ENCODE measurements at regions not wholly inside any gene's neighbourhood (a gene's known extent, or its start where the extent isn't known, plus 50 kb on each side); places are given as distances from the start of the nearest gene placed in this dataset.

DNA sequence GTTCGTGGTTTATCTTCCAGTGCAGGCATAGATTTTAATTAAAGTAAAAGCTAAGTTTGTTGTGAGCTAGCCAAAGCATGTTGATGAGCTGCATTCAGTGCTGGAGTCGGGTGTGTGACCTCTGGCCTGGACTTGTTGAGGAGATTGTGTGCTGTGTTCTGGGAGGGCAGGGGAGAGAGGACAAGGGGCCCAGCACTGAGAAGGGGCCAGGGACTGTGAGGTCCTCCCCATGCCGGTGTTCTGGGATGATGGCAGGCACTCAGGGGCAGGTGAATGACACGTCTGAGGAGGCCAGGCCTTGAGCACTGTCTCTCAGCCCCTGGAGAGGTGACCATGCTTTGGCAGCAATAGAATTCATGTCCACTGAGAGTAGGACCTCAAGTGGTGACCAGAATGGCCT lies 97.9 kb downstream of the FOXF2 start:
- TF ChIP-seq, protein P1, sequence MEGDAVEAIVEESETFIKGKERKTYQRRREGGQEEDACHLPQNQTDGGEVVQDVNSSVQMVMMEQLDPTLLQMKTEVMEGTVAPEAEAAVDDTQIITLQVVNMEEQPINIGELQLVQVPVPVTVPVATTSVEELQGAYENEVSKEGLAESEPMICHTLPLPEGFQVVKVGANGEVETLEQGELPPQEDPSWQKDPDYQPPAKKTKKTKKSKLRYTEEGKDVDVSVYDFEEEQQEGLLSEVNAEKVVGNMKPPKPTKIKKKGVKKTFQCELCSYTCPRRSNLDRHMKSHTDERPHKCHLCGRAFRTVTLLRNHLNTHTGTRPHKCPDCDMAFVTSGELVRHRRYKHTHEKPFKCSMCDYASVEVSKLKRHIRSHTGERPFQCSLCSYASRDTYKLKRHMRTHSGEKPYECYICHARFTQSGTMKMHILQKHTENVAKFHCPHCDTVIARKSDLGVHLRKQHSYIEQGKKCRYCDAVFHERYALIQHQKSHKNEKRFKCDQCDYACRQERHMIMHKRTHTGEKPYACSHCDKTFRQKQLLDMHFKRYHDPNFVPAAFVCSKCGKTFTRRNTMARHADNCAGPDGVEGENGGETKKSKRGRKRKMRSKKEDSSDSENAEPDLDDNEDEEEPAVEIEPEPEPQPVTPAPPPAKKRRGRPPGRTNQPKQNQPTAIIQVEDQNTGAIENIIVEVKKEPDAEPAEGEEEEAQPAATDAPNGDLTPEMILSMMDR (IDR thresholded peaks at IDR 0.05) = no peak

DNA sequence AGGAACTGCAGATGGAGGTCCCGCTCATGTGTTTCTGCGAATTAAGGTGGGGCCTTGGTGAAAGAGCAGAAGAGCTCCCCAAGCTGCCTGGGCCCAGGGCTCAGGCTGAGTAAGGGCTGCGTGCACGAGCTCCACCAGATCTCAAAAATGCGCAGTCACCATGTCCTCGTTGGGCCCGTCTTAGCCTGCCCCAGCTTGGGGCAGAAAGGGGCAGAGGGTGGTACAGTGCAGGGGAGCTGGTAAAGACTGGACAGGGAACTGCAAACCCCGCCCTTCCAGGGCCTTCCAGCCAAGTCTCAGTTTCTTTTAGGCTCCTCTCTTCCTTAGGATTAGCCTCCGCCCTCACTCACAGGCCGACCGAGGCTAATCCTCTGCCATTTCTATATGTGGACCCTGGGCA lies 101.6 kb downstream of the FOXF2 start:
- TF ChIP-seq, protein P1 (IDR thresholded peaks at IDR 0.05) = no peak

DNA sequence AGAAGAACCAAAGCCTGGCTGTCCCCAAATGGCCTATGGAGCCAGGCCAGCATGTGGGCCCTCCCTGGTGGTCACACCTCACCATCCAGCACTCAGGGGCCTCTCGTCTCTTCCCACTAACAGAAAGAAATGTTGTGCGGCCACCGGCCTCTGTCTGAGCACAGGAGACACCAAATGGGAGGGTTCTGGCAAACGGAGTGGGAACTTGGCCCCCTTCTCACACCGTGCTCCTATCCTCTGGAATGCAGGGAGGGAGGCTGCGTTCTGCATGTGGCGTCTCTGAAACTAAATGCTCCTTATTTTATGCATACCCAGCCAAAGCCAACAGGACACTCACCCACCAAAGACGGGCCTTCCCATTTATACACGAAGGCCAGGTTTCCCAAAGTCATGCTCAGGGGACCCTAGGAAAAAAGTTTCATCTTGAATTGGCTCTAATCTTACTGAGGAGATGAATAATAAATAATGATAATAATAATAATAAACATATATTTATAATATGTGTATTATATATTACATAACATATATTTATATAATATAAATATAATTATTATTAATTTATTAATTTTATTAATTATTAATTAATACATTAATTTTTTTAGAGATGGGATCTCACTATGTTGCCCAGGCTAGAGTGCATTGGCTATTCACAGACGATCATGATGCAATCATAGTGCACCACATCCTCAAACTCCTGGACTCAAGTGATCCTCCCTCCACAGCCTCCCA lies 102.4 kb downstream of the FOXF2 start:
- TF ChIP-seq, protein P1 (IDR thresholded peaks at IDR 0.05) = no peak

DNA sequence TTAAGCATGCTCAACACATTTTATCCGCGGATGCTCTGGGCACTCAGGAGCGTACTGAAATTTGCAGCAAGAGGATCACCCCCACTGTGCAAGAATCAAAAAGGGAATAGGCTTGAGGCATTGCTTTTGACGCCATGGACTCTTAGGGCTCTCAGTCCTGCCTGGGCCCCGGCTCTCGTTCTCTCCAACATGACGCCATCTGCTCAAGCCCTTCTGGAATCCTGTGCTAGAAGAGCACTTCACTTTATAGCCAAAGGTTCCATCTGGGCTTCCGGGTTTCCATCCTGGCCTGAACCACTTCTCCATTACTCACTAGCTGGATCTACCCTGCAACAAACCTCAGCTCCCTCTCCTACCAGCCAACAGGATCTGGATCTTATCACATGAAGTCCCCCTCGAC lies 105.3 kb downstream of the FOXF2 start:
- TF ChIP-seq, protein P1 (IDR thresholded peaks at IDR 0.05) = no peak

DNA sequence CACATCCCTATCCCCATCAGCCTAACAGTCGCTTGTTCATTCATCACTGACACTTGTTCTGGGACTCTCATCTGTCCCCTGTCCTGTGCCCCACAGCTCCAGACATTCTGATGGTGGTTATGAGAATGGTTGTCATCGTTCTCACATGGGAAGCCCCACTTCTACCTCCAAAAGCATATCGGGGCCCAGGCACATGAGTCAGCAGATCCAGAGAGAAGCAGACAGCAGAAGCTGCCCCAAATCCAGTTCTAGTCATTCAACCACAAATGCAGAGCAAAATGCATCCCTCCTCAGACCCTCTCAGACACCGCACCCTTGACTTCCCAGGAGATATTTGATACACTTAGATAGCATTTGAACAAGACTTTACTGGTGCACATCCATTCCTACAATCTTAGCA lies 106.0 kb downstream of the FOXF2 start:
- TF ChIP-seq, protein P1 (IDR thresholded peaks at IDR 0.05) = no peak

DNA sequence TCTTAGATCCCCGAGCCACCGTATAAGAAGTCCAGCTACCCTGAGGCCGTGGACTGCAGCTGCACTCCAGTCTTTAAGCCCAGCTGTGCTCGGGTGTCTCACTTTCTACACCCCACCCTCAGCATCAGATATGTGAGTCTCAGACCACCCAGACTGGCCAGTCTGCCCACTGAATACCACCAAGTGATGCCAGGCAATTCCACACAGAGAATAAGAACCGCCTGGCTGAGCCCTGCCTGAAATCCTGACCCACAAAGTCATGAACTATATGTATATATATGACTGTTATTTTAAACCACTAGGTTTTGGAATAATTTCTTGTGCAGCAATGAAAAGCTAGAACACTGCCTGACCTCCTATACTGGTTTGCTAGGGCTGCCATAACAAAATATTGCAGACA lies 106.7 kb downstream of the FOXF2 start:
- TF ChIP-seq, protein P1 (IDR thresholded peaks at IDR 0.05) = no peak

DNA sequence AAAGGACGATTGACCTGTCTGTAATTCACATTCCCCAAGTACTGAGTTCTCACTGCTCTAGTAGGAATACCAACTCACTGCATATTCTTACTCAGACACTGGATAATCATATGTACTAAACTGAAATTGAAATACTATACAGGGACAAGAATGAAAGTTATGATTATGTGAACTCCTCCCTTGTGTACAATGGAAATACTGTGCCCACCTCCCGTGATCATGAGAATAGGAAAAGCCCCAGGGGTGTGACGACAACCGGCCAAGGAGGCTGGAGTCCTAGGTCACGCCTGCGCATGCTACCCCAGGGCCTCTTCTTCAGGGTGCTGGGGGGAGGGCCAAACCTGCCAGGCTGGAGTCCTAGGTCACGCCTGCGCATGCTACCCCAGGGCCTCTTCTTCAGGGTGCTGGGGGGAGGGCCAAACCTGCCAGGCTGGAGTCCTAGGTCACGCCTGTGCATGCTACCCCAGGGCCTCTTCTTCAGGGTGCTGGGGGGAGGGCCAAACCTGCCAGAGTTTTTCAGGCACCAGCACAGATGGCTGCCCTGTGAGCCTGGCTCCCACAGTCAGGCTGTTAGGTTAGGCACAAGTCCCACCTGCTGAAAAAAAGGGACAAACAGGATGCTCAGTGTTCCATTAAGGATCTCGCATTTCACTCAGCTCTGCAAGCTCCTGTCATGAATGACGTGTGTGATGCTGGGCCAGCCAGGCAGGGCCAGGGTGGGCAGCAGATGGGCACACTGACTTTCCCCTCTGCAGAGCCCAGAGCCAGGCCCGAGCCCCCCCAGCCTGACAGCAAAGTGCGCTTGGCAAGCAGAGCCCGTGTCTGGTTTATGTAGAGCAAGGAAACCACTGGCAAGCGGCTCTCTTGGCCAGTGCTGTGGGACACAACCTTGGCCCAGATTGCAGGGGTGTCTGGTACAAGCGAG lies 107.7 kb downstream of the FOXF2 start:
- TF ChIP-seq, protein P1 (IDR thresholded peaks at IDR 0.05) = no peak

Data from LNCAP (cell line).